Stomach (tissue), 4 donors: ENCODE measurements at regions not wholly inside any gene's neighbourhood (a gene's known extent, or its start where the extent isn't known, plus 50 kb on each side); places are given as distances from the start of the nearest gene placed in this dataset.

ENCODE experiments used
- EP300 ChIP-seq: sonication (generic); formaldehyde crosslinking; IDR thresholded peaks from one replicate; pipeline ENCODE4 v1.6.1; 2017; ENCODE audit warnings: antibody characterized with exemption
- POLR2A ChIP-seq, 4 donors: fragments of 450-650 bp; IDR thresholded peaks; one replicate each; pipeline ENCODE4 v1.6.1; 2016; ENCODE audit warnings: antibody characterized with exemption in 4 of 4, control low read depth in 2 of 4, mild to moderate bottlenecking in 1 of 4, moderate library complexity in 1 of 4
- POLR2AphosphoS5 ChIP-seq, 3 donors: sonication (generic); formaldehyde crosslinking; IDR thresholded peaks; one replicate each; pipeline ENCODE4 v1.6.1; 2016; ENCODE audit warnings: antibody characterized with exemption in 3 of 3
- TF ChIP-seq, protein P1 (sequence below), 7 experiments: fragments of 450-650 bp in 4 of 7; fragments of 200-600 bp in 3 of 7; sonication (generic) in 3 of 7; IDR thresholded peaks; one replicate each; pipeline ENCODE4 v1.5.1; 2016 to 2019; ENCODE audit warnings: antibody characterized with exemption in 7 of 7, control low read depth in 2 of 7, mild to moderate bottlenecking in 1 of 7

DNA sequence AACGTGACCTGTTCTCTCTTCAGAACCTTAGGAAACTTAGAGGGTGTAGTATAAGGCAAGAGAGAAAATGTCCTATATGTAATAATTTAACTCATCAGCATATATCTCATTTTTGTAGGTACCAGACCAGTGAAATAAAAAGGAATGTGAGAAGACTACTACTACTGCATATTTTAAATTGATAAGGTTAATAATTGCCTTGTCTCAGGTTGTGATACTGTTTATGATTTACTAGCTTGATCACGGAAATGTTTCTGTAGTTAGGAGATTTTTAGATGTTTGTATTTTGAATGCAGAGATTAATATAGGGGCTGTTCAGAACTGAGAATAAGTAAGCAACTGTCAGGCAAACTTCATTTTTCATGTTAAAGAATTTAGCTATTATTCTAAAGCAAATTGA is 1563.4 kb downstream of the C4orf33 start:
- TF ChIP-seq, protein P1, sequence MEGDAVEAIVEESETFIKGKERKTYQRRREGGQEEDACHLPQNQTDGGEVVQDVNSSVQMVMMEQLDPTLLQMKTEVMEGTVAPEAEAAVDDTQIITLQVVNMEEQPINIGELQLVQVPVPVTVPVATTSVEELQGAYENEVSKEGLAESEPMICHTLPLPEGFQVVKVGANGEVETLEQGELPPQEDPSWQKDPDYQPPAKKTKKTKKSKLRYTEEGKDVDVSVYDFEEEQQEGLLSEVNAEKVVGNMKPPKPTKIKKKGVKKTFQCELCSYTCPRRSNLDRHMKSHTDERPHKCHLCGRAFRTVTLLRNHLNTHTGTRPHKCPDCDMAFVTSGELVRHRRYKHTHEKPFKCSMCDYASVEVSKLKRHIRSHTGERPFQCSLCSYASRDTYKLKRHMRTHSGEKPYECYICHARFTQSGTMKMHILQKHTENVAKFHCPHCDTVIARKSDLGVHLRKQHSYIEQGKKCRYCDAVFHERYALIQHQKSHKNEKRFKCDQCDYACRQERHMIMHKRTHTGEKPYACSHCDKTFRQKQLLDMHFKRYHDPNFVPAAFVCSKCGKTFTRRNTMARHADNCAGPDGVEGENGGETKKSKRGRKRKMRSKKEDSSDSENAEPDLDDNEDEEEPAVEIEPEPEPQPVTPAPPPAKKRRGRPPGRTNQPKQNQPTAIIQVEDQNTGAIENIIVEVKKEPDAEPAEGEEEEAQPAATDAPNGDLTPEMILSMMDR (IDR thresholded peaks at IDR 0.05), result no peak
- TF ChIP-seq POLR2A (IDR thresholded peaks at IDR 0.05) (no peak), EP300 (no peak), POLR2AphosphoS5 (IDR thresholded peaks at IDR 0.05) (no peak)
